AG10803 (cell line): ENCODE measurements at regions not wholly inside any gene's neighbourhood (a gene's known extent, or its start where the extent isn't known, plus 50 kb on each side); places are given as distances from the start of the nearest gene placed in this dataset.

Experiments
- DNase-seq: peaks from one replicate; pipeline ENCODE4 v3.0.0; 2010; ENCODE audit warnings: low read depth
- H3K4me3 ChIP-seq: 2 replicates; pipeline ENCODE4 v1.5.1; 2011; ENCODE audit warnings: mild to moderate bottlenecking, low read length, control low read depth
- TF ChIP-seq, protein P1 (sequence below): conservative IDR thresholded peaks from 2 replicates; pipeline ENCODE4 v1.5.1; 2011; ENCODE audit warnings: mild to moderate bottlenecking, low read length, control low read depth, inconsistent platforms

DNA sequence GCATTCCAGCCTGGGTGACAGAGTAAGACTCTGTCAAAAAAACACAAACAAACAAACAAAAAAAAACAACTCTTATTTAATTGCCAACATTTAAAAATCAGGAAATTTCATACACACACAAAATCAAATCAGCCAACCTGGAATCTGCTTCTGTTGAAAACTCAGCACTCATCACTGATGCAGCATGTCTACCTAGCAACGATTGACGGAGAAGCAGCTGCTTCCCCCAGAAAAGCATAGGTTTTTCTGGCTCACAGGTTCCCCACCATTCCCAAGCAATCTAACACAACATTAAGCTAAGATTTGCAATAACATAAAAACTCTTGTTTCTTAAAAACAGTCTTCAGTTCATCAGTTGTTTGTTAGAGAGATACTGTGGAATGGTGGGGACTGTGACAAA lies 143.6 kb downstream of the DHX15 start:
- TF ChIP-seq, protein P1, sequence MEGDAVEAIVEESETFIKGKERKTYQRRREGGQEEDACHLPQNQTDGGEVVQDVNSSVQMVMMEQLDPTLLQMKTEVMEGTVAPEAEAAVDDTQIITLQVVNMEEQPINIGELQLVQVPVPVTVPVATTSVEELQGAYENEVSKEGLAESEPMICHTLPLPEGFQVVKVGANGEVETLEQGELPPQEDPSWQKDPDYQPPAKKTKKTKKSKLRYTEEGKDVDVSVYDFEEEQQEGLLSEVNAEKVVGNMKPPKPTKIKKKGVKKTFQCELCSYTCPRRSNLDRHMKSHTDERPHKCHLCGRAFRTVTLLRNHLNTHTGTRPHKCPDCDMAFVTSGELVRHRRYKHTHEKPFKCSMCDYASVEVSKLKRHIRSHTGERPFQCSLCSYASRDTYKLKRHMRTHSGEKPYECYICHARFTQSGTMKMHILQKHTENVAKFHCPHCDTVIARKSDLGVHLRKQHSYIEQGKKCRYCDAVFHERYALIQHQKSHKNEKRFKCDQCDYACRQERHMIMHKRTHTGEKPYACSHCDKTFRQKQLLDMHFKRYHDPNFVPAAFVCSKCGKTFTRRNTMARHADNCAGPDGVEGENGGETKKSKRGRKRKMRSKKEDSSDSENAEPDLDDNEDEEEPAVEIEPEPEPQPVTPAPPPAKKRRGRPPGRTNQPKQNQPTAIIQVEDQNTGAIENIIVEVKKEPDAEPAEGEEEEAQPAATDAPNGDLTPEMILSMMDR = no peak
- no peak for DNase-seq
- H3K4me3 ChIP-seq = no peak overlapping the region

DNA sequence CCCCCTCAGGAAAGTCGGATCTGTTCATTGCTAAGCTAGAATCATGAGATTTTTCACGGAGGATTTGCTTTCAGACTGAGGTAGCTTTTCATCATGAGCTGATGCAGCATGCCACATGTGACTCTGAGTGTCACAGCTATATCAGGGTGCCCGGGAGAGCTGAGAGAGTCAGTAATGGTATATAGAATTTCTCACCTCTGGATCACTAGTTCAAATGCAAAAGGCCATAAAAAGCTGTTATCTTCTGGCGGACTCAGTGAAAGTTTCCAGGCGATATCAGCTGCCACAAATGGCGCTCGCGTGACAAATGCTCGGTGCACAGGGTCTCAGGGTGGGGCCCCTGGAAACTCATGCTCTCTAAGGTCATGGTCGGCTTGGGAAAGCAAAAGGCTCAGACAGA lies 150.1 kb downstream of the DHX15 start:
- TF ChIP-seq, protein P1 = no peak
- H3K4me3 ChIP-seq = no peak overlapping the region
- DNase-seq = no peak

DNA sequence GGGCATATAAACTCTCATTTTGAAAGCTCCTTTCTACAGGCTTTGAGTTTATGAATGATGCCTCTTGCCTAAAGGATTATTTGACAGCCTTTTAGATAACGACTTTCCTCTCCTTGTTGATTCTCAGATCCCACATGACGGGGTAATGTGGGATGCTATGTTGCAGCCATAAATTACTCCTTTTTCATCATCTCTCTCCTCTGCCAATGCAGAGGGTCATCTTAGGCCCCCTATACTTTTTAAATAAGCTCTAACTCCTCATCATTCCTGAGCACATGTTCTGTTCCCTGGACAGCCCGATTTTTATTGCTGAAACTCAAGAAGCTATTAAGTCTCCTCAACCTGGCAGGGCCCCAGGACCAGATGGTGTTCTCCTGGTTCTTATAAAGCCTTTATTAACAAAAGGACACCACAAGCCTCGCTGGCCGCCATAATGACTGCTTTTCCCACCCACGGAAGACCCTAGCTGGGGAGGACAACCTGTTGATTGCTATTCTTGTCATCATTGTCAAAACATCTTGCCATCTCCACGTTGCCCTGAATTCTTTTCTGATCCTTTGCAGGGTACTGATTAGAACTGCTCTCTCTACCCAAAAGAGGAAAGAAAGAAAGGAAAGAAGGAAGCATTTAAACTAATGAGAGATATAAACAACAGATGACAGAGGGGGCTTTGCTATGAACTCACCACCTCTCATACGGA lies 150.7 kb downstream of the DHX15 start:
- TF ChIP-seq, protein P1 = no peak
- no peak for DNase-seq
- H3K4me3 ChIP-seq = no peak overlapping the region

DNA sequence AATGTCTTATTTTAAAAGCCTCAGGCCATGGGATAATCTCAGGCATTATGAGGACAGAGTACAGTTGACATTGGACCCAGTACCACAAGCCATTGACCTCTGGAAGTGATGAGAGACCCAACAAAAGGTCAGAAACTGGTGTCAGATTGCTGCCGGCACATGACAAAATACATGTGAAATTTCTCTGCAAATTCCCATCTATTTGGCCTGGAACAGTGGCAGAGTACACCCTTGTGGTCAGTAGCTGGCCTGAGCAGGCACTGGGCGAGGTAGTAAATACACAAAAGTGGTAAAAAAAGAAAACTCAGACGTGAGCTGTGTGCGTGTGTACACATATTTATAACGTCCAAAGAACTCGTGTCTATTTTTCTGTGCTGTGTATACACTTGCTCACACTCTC lies 155.5 kb downstream of the DHX15 start:
- no peak for DNase-seq
- TF ChIP-seq, protein P1 = no peak
- no peak overlapping the region for H3K4me3 ChIP-seq

DNA sequence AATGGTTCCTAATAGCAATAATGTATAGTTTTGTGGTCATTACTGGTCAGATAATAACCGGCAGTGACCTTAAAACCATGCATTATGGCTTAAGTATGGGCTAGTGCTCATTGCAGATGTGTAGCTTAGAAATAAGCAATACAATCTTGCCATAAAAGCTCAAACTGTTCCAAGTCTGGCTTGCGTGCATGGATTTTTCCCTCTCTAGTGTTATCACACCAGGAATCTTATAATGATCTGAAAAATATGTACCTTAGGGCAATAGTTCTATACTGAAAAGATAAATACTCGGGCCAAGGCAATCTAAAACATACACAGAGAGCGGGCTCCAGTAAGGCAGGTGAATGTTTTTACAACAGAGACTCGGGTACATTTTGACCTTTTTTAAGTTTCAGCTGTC lies 157.8 kb downstream of the DHX15 start:
- DNase-seq = no peak
- TF ChIP-seq, protein P1 = no peak
- H3K4me3 ChIP-seq = no peak overlapping the region

DNA sequence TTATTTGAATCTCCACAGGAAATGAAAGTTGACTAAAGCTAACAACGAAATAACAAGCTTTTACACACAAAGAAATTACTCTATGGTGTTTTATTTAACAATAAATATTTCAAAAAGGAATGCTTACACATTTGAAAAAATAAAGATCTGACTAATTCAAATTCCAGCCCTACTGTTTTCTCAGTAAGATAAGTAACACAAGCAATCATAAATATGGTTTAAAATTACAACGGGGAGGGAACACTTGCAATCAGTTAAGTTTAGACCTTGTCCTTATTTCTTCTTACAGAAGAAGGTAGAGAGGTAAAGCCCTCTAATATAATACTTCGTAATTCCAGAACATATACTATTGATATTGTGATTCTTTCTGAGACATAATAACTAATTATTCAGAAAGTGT lies 158.5 kb downstream of the DHX15 start:
- TF ChIP-seq, protein P1 = no peak
- DNase-seq = no peak
- H3K4me3 ChIP-seq = no peak overlapping the region

DNA sequence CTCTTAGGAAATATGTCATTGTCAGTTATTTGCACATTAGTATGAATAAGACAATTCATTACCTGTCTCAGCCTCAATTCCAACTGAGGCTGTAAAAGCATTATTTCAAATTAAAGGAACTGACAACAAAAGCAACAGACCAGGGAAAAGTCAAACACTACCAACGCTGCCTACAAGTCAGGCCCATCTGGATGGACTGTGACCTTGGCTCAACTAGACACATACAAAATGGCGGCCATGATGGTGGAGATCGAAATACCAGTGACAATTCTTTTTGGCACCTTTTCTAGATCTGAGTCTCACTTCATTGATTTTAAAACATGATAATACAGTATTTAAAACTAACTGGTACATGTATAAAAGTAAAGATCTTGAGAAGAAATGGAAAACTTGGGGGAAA lies 160.7 kb downstream of the DHX15 start:
- H3K4me3 ChIP-seq = no peak overlapping the region
- TF ChIP-seq, protein P1 = no peak

More for the DNA sequence above, 160.7 kb downstream of the DHX15 start:
- no peak for DNase-seq
